ENCODE measurements at regions not wholly inside any gene's neighbourhood (a gene's known extent, or its start where the extent isn't known, plus 50 kb on each side); places are given as distances from the start of the nearest gene placed in this dataset.
A peak's percentile ranks its signal among the peaks of the same experiment; 100 is the strongest.

- no peak overlapping the region for H2AFZ ChIP-seq (ENCODE audit: low read length)
- H3T11ph ChIP-seq (ENCODE audit: low read length) = no peak overlapping the region
- H3K27ac ChIP-seq (ENCODE audit: insufficient read length, low read depth, low read length) = no peak overlapping the region
- H3K36me3 Mint-ChIP-seq (ENCODE audit: insufficient read depth in 1 of 3, low read depth in 3 of 3) = peaks cover 4 to 8% (median 4%) of the 10 kb centered on the region in 3 experiments; a peak in 5 of 7 replicates
- H3K27me3 ChIP-seq (ENCODE audit: insufficient read depth, low read length) = no peaks in the 10 kb centered on the region
- no peak overlapping the region for H3K4ac ChIP-seq (ENCODE audit: low read depth, low read length)
- no peak overlapping the region for H4K5ac ChIP-seq (ENCODE audit: insufficient read length, low read depth, low read length)
- H3K9me3 Mint-ChIP-seq = peaks cover 12 to 18% of the 10 kb centered on the region in 2 experiments
- no peaks in the 10 kb centered on the region for H3K9me3 ChIP-seq (ENCODE audit: control insufficient read depth, low read depth, low read length)
- H3K9ac ChIP-seq (ENCODE audit: extremely low read depth, insufficient read length, low read length) = no peak overlapping the region
- H4K91ac ChIP-seq (ENCODE audit: insufficient read length, low read depth, low read length) = no peak overlapping the region
- no peaks in the 10 kb centered on the region for H3K4me1 Mint-ChIP-seq
- H2BK120ac ChIP-seq (ENCODE audit: low read depth, low read length, poor library complexity, severe bottlenecking) = no peak overlapping the region
- no peak overlapping the region for H4K8ac ChIP-seq (replicated peaks; ENCODE audit: insufficient read length, low read depth, low read length)
- H2BK5ac ChIP-seq (ENCODE audit: insufficient read length, low read length) = no peak overlapping the region
- H3K27me3 Mint-ChIP-seq (ENCODE audit: low read depth) = no peaks in the 10 kb centered on the region; the same call in 1 of the 2 replicates
- H3K79me1 ChIP-seq (ENCODE audit: insufficient read depth, low read depth, low read length, poor library complexity, severe bottlenecking) = no peaks in the 10 kb centered on the region
- H3K4me3 Mint-ChIP-seq = no peak overlapping the region
- H2BK15ac ChIP-seq (ENCODE audit: low read depth, low read length) = no peak overlapping the region
- no peaks in the 10 kb centered on the region for H3K23me2 ChIP-seq (ENCODE audit: insufficient read length, low read depth, low read length, poor library complexity, severe bottlenecking)
- no peak for DNase-seq
- no peak overlapping the region for H3K4me2 ChIP-seq (ENCODE audit: insufficient read depth, insufficient read length, low read length)
- no peak overlapping the region for H3K23ac ChIP-seq (ENCODE audit: insufficient read length, low read depth, low read length)
- H2AK5ac ChIP-seq (ENCODE audit: insufficient read length, low read length) = no peak overlapping the region
- H3K14ac ChIP-seq (ENCODE audit: insufficient read depth, low read length) = no peak overlapping the region
- no peak overlapping the region for H3K18ac ChIP-seq (ENCODE audit: insufficient read length, low read depth, low read length)
- no peak overlapping the region for H3K56ac ChIP-seq (ENCODE audit: insufficient read length, low read depth, low read length)
- H4K20me1 ChIP-seq (ENCODE audit: control insufficient read depth, insufficient read depth, insufficient read length) = no peaks in the 10 kb centered on the region
- no peaks in the 10 kb centered on the region for H3K4me1 ChIP-seq (ENCODE audit: insufficient read depth, low read length)
- no peak overlapping the region for H2BK12ac ChIP-seq (ENCODE audit: insufficient read length, low read depth, low read length)
- H3K27ac Mint-ChIP-seq = peak overlapping the region in 1 of 3 experiments; percentile 65; a peak in 1 of 7 replicates
- no CpG with 5 or more reads among the region's 2 CpGs for WGBS (ENCODE audit: extremely low coverage, insufficient read length, low lambda C conversion rate)
- no peaks in the 10 kb centered on the region for H3K79me2 ChIP-seq (ENCODE audit: insufficient read depth, low read length)
- no peak overlapping the region for H2BK20ac ChIP-seq (ENCODE audit: low read depth, low read length, poor library complexity, severe bottlenecking)
- TF ChIP-seq CTCF (conservative IDR thresholded peaks at IDR 0.05) = no peak
Measured at GRCh38 chr4:147118528-147118927, 172.9 kb upstream of the TTC29 start.

All from H9 (cell line).